SK-N-SH (cell line): ENCODE measurements at regions not wholly inside any gene's neighbourhood (a gene's known extent, or its start where the extent isn't known, plus 50 kb on each side); places are given as distances from the start of the nearest gene placed in this dataset.
"Not testable (repeated sequence)": the region's sequence is repeated elsewhere in the genome, so short reads cannot be mapped to it uniquely, and the experiment has no call there.

Source experiments
- CTCF ChIP-seq: fragments of 200-600 bp; sonication (generic); IDR thresholded peaks from 2 replicates; pipeline ENCODE4 v1.6.1; 2017; ENCODE audit warnings: antibody characterized with exemption, mild to moderate bottlenecking, moderate library complexity
- MXI1 ChIP-seq: IDR thresholded peaks from 2 replicates; pipeline ENCODE4 v1.6.1; 2012; ENCODE audit warnings: mild to moderate bottlenecking, low read depth, low read length, improper control_type of control experiment
- RCOR1 ChIP-seq: fragments of 150-350 bp; IDR thresholded peaks from 2 replicates; pipeline ENCODE4 v1.6.1; 2017; ENCODE audit warnings: antibody characterized with exemption, low read length
- SIN3A ChIP-seq: IDR thresholded peaks from 2 replicates; pipeline ENCODE4 v1.6.1; 2012; ENCODE audit warnings: low read depth, mild to moderate bottlenecking, low read length, moderate library complexity, borderline replicate concordance
- SMC3 ChIP-seq: IDR thresholded peaks from 2 replicates; pipeline ENCODE4 v1.6.1; 2012; ENCODE audit warnings: low read depth, low read length, improper control_type of control experiment

- not testable (repeated sequence) for TF ChIP-seq SIN3A, MXI1, SMC3, CTCF, RCOR1
Measured at GRCh38 chr21:38091061-38091460, 165.7 kb upstream of the KCNJ15 start.
